ENCODE measurements at regions not wholly inside any gene's neighbourhood (a gene's known extent, or its start where the extent isn't known, plus 50 kb on each side); places are given as distances from the start of the nearest gene placed in this dataset.

DNA sequence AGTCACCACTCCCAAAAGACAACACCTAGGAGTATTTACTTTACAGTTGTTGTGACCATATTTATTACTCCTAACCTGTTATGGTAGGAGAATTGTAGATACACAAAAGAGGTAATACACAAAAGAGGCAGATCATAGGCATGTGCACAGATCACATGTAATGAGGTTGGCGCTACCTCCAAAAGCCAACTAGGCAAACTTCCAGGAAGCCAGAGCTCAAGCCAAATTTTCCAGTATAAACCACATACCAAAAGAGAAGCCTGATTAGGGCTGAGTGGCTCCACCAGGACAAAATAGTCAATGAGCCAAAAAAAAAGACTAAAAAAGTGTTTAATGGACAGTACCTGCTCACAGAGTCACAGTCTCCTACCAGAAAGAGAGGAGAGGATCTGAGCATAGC lies 195.0 kb upstream of the PBX1 start:
- H3K9me1 ChIP-seq (ENCODE audit: insufficient read depth, low read length): no peaks in the 10 kb centered on the region
- H3K27ac ChIP-seq (ENCODE audit: insufficient read depth, low read length): no peak overlapping the region
- H3K9ac ChIP-seq (ENCODE audit: low read depth, low read length): no peak overlapping the region
- H4K91ac ChIP-seq (ENCODE audit: insufficient read depth, low read depth, low read length): no peak overlapping the region
- H2BK5ac ChIP-seq (ENCODE audit: low read depth, low read length, poor library complexity, severe bottlenecking): no peak overlapping the region
- no peaks in the 10 kb centered on the region for H3K4me1 ChIP-seq (ENCODE audit: control insufficient read depth, insufficient read depth, low read length)
- H3K4me2 ChIP-seq (ENCODE audit: low read depth, low read length): no peak overlapping the region
- no peak overlapping the region for H2BK20ac ChIP-seq (ENCODE audit: low read depth, low read length)
- no peak overlapping the region for H3K18ac ChIP-seq (ENCODE audit: low read depth, low read length)
- ChIA-PET CTCF (interaction anchor here (0.6 kb wide), 1 partner anchor 45 kb away, joined by 4 read pairs; no protein-coding TSS in a partner anchor), POLR2A (ENCODE audit: unreplicated experiment) (interaction anchor here (0.6 kb wide), 1 partner anchor 187 kb away, joined by 19 read pairs; no protein-coding TSS in a partner anchor)
- H2AK5ac ChIP-seq (ENCODE audit: low read depth, low read length): no peak overlapping the region
- BruUV-seq (replicated peaks): no TSS peak
- no peak overlapping the region for H4K8ac ChIP-seq (ENCODE audit: low read depth in 2 of 2, low read length in 2 of 2)
- H3K9me3 ChIP-seq (ENCODE audit: control insufficient read depth, insufficient read depth, low read length): peaks cover 3% of the 10 kb centered on the region; the same call in 1 of the 2 replicates
- H4K5ac ChIP-seq (ENCODE audit: low read depth, low read length): no peak overlapping the region
- dilution Hi-C loops (cut with HindIII; ENCODE audit: low sequenced_read_pairs, unreplicated experiment) (no loop called here), in situ Hi-C loops (cut with MboI; ENCODE audit: low sequenced_read_pairs) (no loop called here), intact Hi-C loops (cut with micrococcal nuclease) (no loop called here)
- DNase-seq: no peak
- no peak overlapping the region for H3K56ac ChIP-seq (ENCODE audit: extremely low read depth, insufficient read depth, low read length)
- H3K14ac ChIP-seq (replicated peaks; ENCODE audit: low read depth, low read length): no peak overlapping the region
- no peaks in the 10 kb centered on the region for H3K27me3 ChIP-seq (ENCODE audit: control insufficient read depth, insufficient read depth, low read length)
- H4K20me1 ChIP-seq (ENCODE audit: insufficient read depth, low read length): no peaks in the 10 kb centered on the region
- TF ChIP-seq FOS (IDR thresholded peaks at IDR 0.05; ENCODE audit: low read depth, low read length) (no peak), MXI1 (IDR thresholded peaks at IDR 0.05; ENCODE audit: borderline replicate concordance, low read depth, low read length) (no peak), NFE2L2 (IDR thresholded peaks at IDR 0.05; ENCODE audit: low read depth, low read length) (no peak), SMC3 (IDR thresholded peaks at IDR 0.05; ENCODE audit: low read depth, low read length) (no peak), RFX5 (IDR thresholded peaks at IDR 0.05; ENCODE audit: low read depth, low read length) (no peak), RCOR1 (IDR thresholded peaks at IDR 0.05; ENCODE audit: insufficient replicate concordance, low read length) (no peak)
- TF ChIP-seq, protein P1, sequence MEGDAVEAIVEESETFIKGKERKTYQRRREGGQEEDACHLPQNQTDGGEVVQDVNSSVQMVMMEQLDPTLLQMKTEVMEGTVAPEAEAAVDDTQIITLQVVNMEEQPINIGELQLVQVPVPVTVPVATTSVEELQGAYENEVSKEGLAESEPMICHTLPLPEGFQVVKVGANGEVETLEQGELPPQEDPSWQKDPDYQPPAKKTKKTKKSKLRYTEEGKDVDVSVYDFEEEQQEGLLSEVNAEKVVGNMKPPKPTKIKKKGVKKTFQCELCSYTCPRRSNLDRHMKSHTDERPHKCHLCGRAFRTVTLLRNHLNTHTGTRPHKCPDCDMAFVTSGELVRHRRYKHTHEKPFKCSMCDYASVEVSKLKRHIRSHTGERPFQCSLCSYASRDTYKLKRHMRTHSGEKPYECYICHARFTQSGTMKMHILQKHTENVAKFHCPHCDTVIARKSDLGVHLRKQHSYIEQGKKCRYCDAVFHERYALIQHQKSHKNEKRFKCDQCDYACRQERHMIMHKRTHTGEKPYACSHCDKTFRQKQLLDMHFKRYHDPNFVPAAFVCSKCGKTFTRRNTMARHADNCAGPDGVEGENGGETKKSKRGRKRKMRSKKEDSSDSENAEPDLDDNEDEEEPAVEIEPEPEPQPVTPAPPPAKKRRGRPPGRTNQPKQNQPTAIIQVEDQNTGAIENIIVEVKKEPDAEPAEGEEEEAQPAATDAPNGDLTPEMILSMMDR (conservative IDR thresholded peaks at IDR 0.05; ENCODE audit: low read depth, low read length): no peak
- H2BK120ac ChIP-seq (ENCODE audit: low read depth, low read length): no peak overlapping the region
- H3K79me1 ChIP-seq (ENCODE audit: low read depth in 1 of 2, low read length in 2 of 2): no peaks in the 10 kb centered on the region
- H3K36me3 ChIP-seq (ENCODE audit: control insufficient read depth, insufficient read depth, low read length): no peaks in the 10 kb centered on the region
- no peak for ATAC-seq (ENCODE audit: low read depth)
- WGBS, 2 experiments (ENCODE audit: extremely low coverage in 2 of 2, insufficient read length in 1 of 2): no CpG with 5 or more reads among the region's 1 CpG
- H3K4me3 ChIP-seq (ENCODE audit: insufficient read depth, low read depth, low read length): no peak overlapping the region
- no peak overlapping the region for H3K23ac ChIP-seq (ENCODE audit: low read depth, low read length)
- no peak overlapping the region for H2AK9ac ChIP-seq (replicated peaks; ENCODE audit: low read depth, low read length, poor library complexity)
- H3K4ac ChIP-seq (ENCODE audit: low read depth, low read length): no peak overlapping the region
- no peak overlapping the region for H2BK15ac ChIP-seq (ENCODE audit: low read depth, low read length)
- no peak overlapping the region for H2AFZ ChIP-seq (replicated peaks; ENCODE audit: low read length, poor library complexity)

Data from IMR-90 (cell line).